B cell (primary cell): ENCODE measurements at regions not wholly inside any gene's neighbourhood (a gene's known extent, or its start where the extent isn't known, plus 50 kb on each side); places are given as distances from the start of the nearest gene placed in this dataset.

Source experiments
- ATAC-seq: fragments of 200-7000 bp; cut with Tn5 transposase; one replicate; pipeline ENCODE4 v1.10.0; 2021; ENCODE audit warnings: low read depth, mild to moderate bottlenecking, moderate number of reproducible peaks, moderate library complexity
- CTCF ChIA-PET: fragments of 350-600 bp; sonication (Branson Sonifier 250); formaldehyde crosslinking; loops from one replicate; lab custom pipeline; 2021; ENCODE audit warnings: antibody characterized with exemption, inconsistent platforms; lab: Charles Lee
- POLR2A ChIA-PET: fragments of 350-600 bp; sonication (Branson Sonifier 250); formaldehyde crosslinking; loops from one replicate; lab custom pipeline; 2021; ENCODE audit warnings: antibody characterized with exemption; lab: Charles Lee
- DNase-seq: peaks from one replicate; pipeline ENCODE4 v3.0.0; 2013
- H2AFZ ChIP-seq: 2 replicates; pipeline ENCODE4 v1.6.1; 2012; ENCODE audit warnings: mild to moderate bottlenecking, low read depth, low read length; ENCODE audit not compliant: insufficient read depth, poor library complexity, severe bottlenecking
- H3K27ac ChIP-seq, 2 donors: 1 replicate in 1 of 2; 2 replicates in 1 of 2; pipeline ENCODE4 v1.5.1; 2012 to 2013; ENCODE audit warnings: low read length in 2 of 2, mild to moderate bottlenecking in 2 of 2, moderate library complexity in 1 of 2
- H3K27me3 ChIP-seq, 4 experiments: fragments of 200-600 bp in 1 of 4; sonication (generic) in 1 of 4; replicated peaks in 1 of 4; 1 replicate in 2 of 4; 2 replicates in 2 of 4; pipeline versions ENCODE4 v1.6.1 to v1.7.0; 2013 to 2016; ENCODE audit warnings: low read length in 3 of 4, mild to moderate bottlenecking in 2 of 4, mixed read lengths in 1 of 4, moderate library complexity in 1 of 4; ENCODE audit not compliant: insufficient read depth in 4 of 4, control insufficient read depth in 3 of 4; ENCODE audit errors: control extremely low read depth in 1 of 4
- H3K36me3 ChIP-seq, 2 experiments: replicated peaks in 1 of 2; 1 replicate in 1 of 2; 2 replicates in 1 of 2; pipeline versions ENCODE4 v1.6.1 to v1.7.1; 2013; ENCODE audit warnings: low read length in 1 of 2; ENCODE audit not compliant: insufficient read depth in 2 of 2, control insufficient read depth in 1 of 2; ENCODE audit errors: control extremely low read depth in 1 of 2, extremely low read depth in 1 of 2
- H3K4me1 ChIP-seq, 2 donors: fragments of 200-600 bp in 1 of 2; sonication (generic) in 1 of 2; 1 replicate in 1 of 2; 2 replicates in 1 of 2; pipeline versions ENCODE4 v1.5.1 to v1.6.1; 2013 to 2017; ENCODE audit warnings: low read length in 2 of 2; ENCODE audit not compliant: control insufficient read depth in 2 of 2, insufficient read depth in 2 of 2
- H3K4me2 ChIP-seq: replicated peaks from 2 replicates; pipeline ENCODE3; 2012; ENCODE audit warnings: mild to moderate bottlenecking, low read depth, low read length; ENCODE audit not compliant: poor library complexity, severe bottlenecking
- H3K4me3 ChIP-seq, 5 experiments: fragments of 200-600 bp in 1 of 5; sonication (generic) in 1 of 5; 1 replicate in 3 of 5; 2 replicates in 2 of 5; pipeline versions ENCODE4 v1.5.1 to v1.7.0; 2011 to 2016; ENCODE audit warnings: low read length in 4 of 5, mild to moderate bottlenecking in 4 of 5, low read depth in 2 of 5, control low read depth in 1 of 5, moderate library complexity in 1 of 5; ENCODE audit not compliant: insufficient read depth in 1 of 5; ENCODE audit errors: control extremely low read depth in 1 of 5, extremely low read depth in 1 of 5
- H3K79me2 ChIP-seq: fragments of 200-600 bp; sonication (generic); one replicate; pipeline ENCODE4 v1.6.0; 2016; ENCODE audit warnings: low read length; ENCODE audit not compliant: control insufficient read depth, insufficient read depth
- H3K9ac ChIP-seq: fragments of 200-600 bp; sonication (generic); 2 replicates; pipeline ENCODE4 v1.6.1; 2017; ENCODE audit warnings: mild to moderate bottlenecking, low read length, moderate library complexity
- H3K9me3 ChIP-seq, 3 donors: one replicate each; pipeline versions ENCODE4 v1.6.1 to v1.7.1; 2013; ENCODE audit warnings: low read length in 2 of 3; ENCODE audit not compliant: control insufficient read depth in 2 of 3, insufficient read depth in 1 of 3; ENCODE audit errors: control extremely low read depth in 1 of 3
- H4K20me1 ChIP-seq: 2 replicates; pipeline ENCODE4 v1.6.0; 2012; ENCODE audit warnings: mild to moderate bottlenecking, low read length; ENCODE audit not compliant: insufficient read depth, control insufficient read depth, poor library complexity, severe bottlenecking
- H3K27ac Mint-ChIP-seq: one replicate; pipeline ENCODE4 v1.8.0; 2021; ENCODE audit warnings: mixed read lengths
- H3K27me3 Mint-ChIP-seq: one replicate; pipeline ENCODE4 v1.8.0; 2021; ENCODE audit warnings: mixed read lengths
- H3K4me1 Mint-ChIP-seq: one replicate; pipeline ENCODE4 v1.8.0; 2021; ENCODE audit warnings: mixed read lengths
- H3K4me3 Mint-ChIP-seq: one replicate; pipeline ENCODE4 v1.8.0; 2021; ENCODE audit warnings: mixed read lengths
- H3K9me3 Mint-ChIP-seq: one replicate; pipeline ENCODE4 v1.8.0; 2022; ENCODE audit warnings: mixed read lengths; ENCODE audit not compliant: insufficient read depth
- CTCF ChIP-seq: fragments of 200-600 bp; IDR thresholded peaks from one replicate; pipeline ENCODE4 v1.8.0; 2022; ENCODE audit warnings: antibody characterized with exemption, mild to moderate bottlenecking
- EZH2 ChIP-seq: IDR thresholded peaks from 2 replicates; pipeline ENCODE4 v1.6.1; 2012; ENCODE audit warnings: borderline replicate concordance, low read depth, mild to moderate bottlenecking, moderate library complexity, low read length; ENCODE audit not compliant: insufficient read depth, poor library complexity, severe bottlenecking
- WGBS: methylation state at CpG from one replicate; pipeline ENCODE4 v1.1.5; 2013; ENCODE audit warnings: missing lambda C conversion rate; ENCODE audit not compliant: insufficient coverage; 5-methylcytosine and 5-hydroxymethylcytosine counted together
- intact Hi-C: fragments of 100-400 bp; cut with micrococcal nuclease; formaldehyde crosslinking; loops from one replicate; pipeline ENCODE4 v1.10.0; 2022

- WGBS = no CpG with 5 or more reads among the region's 1 CpG
- ATAC-seq = no peak
- H3K9me3 Mint-ChIP-seq = peaks cover 2% of the 10 kb centered on the region
- Histone ChIP-seq H3K27me3 (no peaks in the 10 kb centered on the region), H3K4me1 (no peaks in the 10 kb centered on the region), H2AFZ (no peak overlapping the region), H3K79me2 (no peaks in the 10 kb centered on the region), H3K4me3 (no peak overlapping the region), H3K36me3 (no peaks in the 10 kb centered on the region), H3K9me3 (peaks cover 0 to 3% (median 0%) of the 10 kb centered on the region in 3 donors), H3K9ac (no peak overlapping the region), H3K27ac (no peak overlapping the region), H4K20me1 (no peaks in the 10 kb centered on the region), H3K4me2 (no peak overlapping the region)
- no peak for DNase-seq
- TF ChIP-seq CTCF = no peak
- TF ChIP-seq EZH2 = no peak
- no peaks in the 10 kb centered on the region for H3K4me1 Mint-ChIP-seq
- ChIA-PET POLR2A (no interaction called here), CTCF (no interaction called here)
- intact Hi-C loops = no loop called here
- no peak overlapping the region for H3K27ac Mint-ChIP-seq
- no peaks in the 10 kb centered on the region for H3K27me3 Mint-ChIP-seq
- H3K4me3 Mint-ChIP-seq = no peak overlapping the region
Observed at GRCh38 chr1:102799496-102799895, 308.8 kb downstream of the COL11A1 start.

GRCh38 chr1:102798718-102799117 lies 309.6 kb downstream of the COL11A1 start:
- H3K4me2 ChIP-seq = no peak overlapping the region
- H3K4me1 Mint-ChIP-seq = no peaks in the 10 kb centered on the region

More at GRCh38 chr1:102798718-102799117, 309.6 kb downstream of the COL11A1 start:
- H3K79me2 ChIP-seq = no peaks in the 10 kb centered on the region
- no peak overlapping the region for H3K27ac ChIP-seq
- TF ChIP-seq EZH2 = no peak
- TF ChIP-seq CTCF = no peak
- Mint-ChIP-seq H3K4me3 (no peak overlapping the region), H3K27me3 (no peaks in the 10 kb centered on the region), H3K9me3 (peaks cover 2% of the 10 kb centered on the region), H3K27ac (no peak overlapping the region)
- no peaks in the 10 kb centered on the region for H3K36me3 ChIP-seq
- no peak overlapping the region for H2AFZ ChIP-seq
- no peak overlapping the region for H3K9ac ChIP-seq
- H3K4me1 ChIP-seq = no peaks in the 10 kb centered on the region
- peaks cover 0 to 3% (median 0%) of the 10 kb centered on the region in 3 donors for H3K9me3 ChIP-seq
- CTCF ChIA-PET = no interaction called here
- H3K27me3 ChIP-seq = no peaks in the 10 kb centered on the region
- H4K20me1 ChIP-seq = no peaks in the 10 kb centered on the region
- ATAC-seq = no peak
- no peak overlapping the region for H3K4me3 ChIP-seq
- no peak for DNase-seq
- POLR2A ChIA-PET = no interaction called here
- intact Hi-C loops = no loop called here
